ENCODE measurements at regions not wholly inside any gene's neighbourhood (a gene's known extent, or its start where the extent isn't known, plus 50 kb on each side); places are given as distances from the start of the nearest gene placed in this dataset.

DNA sequence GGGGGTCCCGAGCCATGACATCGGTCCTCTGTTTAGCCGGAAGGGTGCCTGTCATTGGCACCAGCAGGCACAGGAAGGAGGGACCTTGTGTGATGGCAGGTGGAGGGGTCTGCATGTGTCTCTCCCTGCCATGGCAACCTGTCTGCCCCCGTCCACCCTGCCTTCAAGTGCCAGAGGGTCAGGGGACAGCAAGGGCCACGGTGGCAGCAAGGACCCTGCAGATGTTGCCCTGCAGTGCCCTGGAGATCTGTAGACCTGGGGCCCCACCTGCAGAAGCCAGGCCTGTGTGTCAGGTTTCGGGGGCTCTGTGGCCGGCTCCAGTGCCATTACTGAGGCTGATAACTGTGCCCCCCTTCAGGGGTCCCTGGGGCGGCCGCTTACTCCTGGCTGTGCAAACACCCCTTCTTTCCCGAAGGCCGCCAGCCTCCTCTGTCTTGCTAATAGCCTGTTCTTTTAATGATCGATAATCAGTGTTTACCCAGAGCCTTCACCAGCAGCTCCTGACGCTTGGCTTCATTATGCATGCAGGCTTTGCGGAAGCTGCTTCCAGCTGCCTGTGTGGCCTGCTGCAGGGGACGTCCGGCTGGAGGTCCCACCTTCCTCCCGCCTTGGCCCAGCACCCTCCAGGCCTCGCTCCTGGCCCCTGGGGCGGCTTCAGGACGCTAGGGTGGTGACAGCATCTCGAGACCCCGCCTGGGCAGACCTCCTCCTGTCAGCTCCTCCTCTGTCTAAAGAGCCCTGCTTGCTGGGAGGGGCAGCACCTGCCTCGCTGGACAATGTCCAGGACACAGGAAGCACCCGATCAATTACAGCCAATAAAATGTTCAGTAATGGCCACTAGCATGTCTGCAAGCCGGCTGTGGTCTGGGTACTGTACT is 153.0 kb downstream of the KIF26A start:
- no peak for DNase-seq (ENCODE audit: low read depth in 2 of 2)

DNA sequence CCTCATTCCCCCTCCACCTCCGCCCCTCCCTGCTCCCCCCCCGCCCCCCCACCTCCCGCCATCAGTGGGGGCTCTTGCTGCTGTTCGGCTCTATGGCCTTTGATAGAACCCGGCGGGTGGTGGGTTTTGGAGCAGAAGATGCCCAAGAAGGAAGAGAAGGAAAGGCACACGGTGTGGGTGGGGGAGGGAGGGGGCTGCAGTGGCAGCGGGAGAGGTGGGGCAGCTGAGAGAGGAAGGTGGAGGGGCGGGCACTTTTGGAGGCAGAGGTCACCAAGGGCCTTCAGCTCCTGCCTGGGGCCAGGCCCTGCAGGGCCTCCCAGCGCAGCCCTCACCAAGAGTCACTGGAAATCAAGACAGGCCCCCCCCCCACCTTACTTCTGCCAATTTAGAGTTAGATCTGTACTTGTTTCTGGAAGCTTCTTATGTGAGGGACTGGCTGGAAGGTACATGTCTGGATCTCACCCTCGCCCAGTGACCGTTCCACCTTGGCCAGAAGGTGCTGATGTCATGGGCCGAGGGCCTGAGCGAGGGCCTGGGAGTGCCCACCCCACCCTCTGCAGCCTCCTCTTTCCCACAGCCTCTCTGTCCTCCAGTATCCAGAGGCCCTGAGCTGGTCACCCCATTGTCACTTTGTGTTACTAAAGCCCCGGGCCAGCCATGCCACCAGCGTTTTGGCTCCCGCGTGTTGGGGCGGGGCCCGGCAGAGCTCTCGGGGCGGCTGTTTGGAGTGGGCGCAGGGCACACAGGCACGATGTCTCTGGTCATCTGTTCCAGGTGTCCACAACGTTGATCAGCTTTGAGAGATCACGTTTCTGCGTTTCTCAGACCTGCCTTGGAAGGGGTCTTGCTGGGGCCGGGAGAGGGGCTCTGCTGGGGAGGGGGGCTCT is 153.9 kb downstream of the KIF26A start:
- DNase-seq (ENCODE audit: low read depth in 2 of 2), result no peak

- DNase-seq (ENCODE audit: low read depth in 2 of 2), result no peak
Measured at GRCh38 chr14:104293231-104293841, 154.9 kb downstream of the KIF26A start.

GRCh38 chr14:104293851-104294627 is 155.7 kb downstream of the KIF26A start:
- DNase-seq (ENCODE audit: low read depth in 2 of 2), result no peak

GRCh38 chr14:104294628-104294982 is 156.2 kb downstream of the KIF26A start:
- DNase-seq (ENCODE audit: low read depth in 2 of 2), result no peak

- no peak for DNase-seq (ENCODE audit: low read depth in 2 of 2)
Measured at GRCh38 chr14:104294983-104295680, 156.7 kb downstream of the KIF26A start.

DNA sequence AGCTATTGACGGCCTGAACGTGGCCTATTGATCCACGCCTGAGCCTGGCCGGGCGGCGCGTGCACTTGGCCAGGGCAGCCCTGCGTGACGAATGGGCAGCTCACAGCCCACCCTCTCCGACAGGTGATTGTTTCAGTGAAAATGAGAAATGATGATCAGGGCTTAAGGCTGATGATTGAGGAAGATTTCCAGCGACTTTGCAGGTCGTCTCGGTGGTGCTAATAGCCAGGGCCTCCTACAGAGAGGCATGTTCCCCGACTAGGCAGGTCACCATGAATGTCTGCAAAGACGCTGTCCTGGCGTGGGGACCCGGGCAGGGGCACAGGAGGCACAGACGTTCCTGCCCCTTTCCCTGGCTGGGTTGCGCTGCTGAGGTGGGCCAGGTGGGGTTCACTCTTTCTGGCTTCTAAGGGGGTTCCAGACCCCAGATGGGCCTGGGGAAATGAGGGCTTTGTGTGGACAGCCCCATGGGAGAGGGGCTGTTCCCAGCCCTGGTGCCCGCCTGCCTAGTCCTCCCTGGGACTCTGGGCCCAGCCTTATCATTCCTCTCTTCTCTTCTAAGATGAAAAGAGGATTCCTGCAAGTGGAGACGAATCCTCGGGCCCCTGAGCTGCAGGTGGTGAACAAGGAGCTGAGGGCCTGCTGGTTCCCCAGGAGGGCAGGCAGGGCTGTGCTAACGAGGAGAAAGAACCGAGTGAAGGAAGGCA is 157.4 kb downstream of the KIF26A start:
- no peak for DNase-seq (ENCODE audit: low read depth in 2 of 2)

DNA sequence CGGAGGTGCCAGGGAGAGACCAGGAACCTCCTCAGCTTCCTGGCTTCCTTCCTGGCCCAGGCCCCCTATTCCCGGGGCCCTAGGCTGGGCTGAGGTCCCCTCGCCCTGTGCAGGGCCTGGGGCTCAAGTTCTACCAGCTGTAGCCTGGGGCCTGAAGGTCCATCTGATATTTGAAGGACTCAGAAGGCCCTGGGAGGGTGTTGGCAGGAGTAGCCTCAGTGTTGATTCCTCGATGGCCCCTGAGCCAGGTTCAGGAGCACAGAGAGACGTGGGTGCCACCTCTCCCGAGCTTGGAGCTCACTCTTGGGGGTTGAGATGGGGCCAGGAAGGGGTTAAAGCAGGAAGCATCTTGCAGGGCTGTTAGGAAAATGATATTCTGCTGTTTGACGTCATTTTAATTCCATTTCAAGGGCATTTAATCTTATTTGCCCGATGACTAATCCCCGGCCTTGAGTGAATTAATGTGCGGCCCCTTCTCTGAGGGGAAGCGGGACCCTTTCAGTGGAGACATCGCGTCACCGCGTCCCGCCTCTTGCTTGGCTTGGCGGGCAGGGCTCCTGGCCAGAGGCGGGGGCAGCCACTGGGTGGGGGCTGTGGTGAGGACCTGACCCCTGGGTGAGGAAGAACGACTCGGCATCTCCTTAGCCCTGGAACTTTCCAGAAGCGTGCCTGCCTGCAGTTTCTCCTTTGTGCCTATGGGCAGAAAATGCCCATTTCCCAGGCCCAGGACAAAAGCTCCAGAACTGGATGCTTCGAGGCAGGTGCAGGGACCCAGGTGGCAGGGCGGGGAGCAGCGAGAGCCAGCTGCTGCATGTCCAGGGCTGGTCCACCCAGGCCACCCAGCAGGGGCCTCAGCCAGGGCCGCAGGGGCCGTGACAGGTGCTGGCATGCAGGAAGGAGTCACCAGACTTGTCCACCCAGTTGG is 158.3 kb downstream of the KIF26A start:
- DNase-seq (ENCODE audit: low read depth in 2 of 2), result no peak

- no peak for DNase-seq (ENCODE audit: low read depth in 2 of 2)
Measured at GRCh38 chr14:104297313-104297704, 158.9 kb downstream of the KIF26A start.

- no peak for DNase-seq (ENCODE audit: low read depth in 2 of 2)
Measured at GRCh38 chr14:104297721-104298401, 159.5 kb downstream of the KIF26A start.

- DNase-seq (ENCODE audit: low read depth in 2 of 2), result no peak
Measured at GRCh38 chr14:104298458-104298857, 160.1 kb downstream of the KIF26A start.

- no peak for DNase-seq (ENCODE audit: low read depth in 2 of 2)
Measured at GRCh38 chr14:104299993-104300761, 161.8 kb downstream of the KIF26A start.

DNA sequence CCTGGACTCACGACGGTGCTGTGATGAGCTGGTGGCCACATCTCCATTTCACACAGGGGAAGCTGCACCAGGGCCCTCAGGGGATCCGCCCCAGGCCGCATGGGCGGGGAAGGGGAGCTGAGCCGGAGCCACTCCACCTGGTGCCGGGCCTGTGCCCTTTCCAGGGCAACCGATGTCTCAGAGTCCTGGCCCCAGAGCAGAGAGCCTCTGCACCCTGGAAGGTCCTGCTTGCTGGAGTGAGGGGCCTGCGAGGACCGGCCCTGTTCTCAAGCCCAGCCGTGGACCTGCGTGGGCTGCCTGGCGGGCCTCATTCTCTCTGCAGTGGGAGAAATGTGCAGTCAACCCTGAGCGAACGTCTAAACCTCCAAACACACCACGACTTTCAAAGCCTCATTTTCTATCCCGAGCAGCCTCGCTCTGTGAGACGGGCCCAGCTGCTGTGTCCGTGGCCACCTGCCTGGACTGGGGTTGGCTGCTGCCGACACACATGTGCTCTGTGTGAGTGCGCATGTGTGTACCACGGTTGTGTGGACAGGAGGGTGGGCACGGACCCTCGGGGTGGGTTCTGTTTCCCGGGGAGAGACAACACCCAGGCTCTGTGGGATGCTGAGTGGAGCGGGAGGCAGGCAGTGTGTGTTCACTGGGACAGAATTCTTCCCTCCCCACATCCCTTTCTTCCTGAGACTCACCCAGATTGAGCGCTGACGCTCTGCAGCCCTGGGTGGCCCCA is 163.5 kb downstream of the KIF26A start:
- DNase-seq (ENCODE audit: low read depth in 2 of 2), result no peak

DNA sequence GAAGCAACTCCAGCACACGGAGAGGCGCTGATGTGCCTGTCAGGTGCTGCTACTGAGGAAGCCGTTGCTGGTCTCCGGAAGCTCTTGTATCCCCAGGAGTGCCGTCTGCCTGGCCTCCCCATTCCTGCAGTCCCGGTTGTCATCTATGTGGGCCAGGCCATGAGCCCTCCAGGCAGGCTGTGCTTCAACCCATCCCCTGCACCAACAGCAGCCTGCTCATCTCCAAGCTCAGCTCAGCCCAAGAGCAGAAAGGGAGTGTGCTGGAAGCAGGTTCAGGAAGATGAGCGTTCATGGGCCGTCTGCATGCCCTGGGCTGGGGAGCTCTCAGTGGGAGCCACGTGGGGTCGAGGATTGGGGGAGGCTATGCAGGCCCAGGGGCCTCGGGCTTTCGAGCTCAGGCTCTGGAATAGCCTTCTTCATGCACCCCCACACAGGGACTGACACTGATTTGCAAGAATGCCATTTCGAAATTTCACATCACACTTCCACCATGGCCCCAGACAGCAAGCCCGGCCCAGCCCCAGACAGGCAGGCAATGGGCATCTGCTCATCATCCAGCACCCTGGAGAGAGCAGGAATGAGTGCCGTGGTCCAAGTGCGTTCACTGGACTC is 164.5 kb downstream of the KIF26A start:
- no peak for DNase-seq (ENCODE audit: low read depth in 2 of 2)

DNA sequence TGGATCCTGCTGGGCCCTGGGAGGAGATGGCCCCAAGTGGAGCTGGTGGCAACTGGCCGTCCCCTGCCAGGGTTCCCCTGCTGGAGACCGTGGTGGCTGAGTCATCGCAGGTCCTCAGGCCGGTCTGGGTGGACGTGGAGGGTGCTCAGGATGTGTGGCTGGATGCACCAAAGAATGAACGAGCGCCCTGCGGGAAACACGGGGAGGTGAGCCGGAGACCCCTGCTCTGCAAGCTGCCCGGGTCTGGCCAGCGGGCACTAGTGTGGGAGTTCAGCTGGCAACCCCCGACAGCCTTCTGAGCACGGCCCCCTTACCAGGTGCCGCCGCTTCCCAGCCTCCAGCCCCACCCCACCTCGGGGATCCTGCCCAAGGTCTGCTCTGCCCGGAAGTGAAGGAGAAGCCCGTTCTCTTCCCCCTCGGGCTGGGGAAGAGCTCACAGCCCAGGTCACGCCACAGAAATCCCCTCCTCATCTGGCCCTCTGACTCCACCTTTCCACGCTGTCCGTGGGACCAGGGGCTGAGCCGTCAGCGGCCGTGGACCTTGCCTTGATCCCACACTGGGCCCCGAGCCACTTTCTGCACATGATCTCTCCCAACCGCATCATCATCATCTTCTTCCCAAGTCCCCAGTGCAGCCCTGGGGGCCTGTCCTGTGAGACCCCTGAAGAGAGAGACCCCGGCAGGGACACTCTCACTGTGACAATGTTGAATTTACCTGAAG is 165.5 kb downstream of the KIF26A start:
- no peak for DNase-seq (ENCODE audit: low read depth in 2 of 2)

Data from stimulated activated CD8-positive, alpha-beta memory T cell treated with anti-CD3 and anti-CD28 coated beads, Interleukin-7, amount 100 ng/mL, for 4 hours (primary cell).